GM19035 (cell line): ENCODE measurements at regions not wholly inside any gene's neighbourhood (a gene's known extent, or its start where the extent isn't known, plus 50 kb on each side); places are given as distances from the start of the nearest gene placed in this dataset.

Experiments
- ATAC-seq: cut with Tn5 transposase; IDR thresholded peaks from one replicate; pipeline ENCODE4 v1.9.1; 2021; ENCODE audit not compliant: unreplicated experiment

GRCh38 chr3:186413615-186414415 lies 51.8 kb upstream of the DGKG start:
- ATAC-seq, result peak; percentile 61

GRCh38 chr3:186411994-186412393 lies 50.0 kb upstream of the DGKG start:
- peak; percentile 46 for ATAC-seq
